ACHN (cell line): ENCODE measurements at regions not wholly inside any gene's neighbourhood (a gene's known extent, or its start where the extent isn't known, plus 50 kb on each side); places are given as distances from the start of the nearest gene placed in this dataset.
"Not testable (repeated sequence)": the region's sequence is repeated elsewhere in the genome, so short reads cannot be mapped to it uniquely, and the experiment has no call there.

ENCODE experiments used
- DNase-seq: peaks from one replicate; pipeline ENCODE4 v3.0.0-alpha.2; 2015
- in situ Hi-C: cut with HindIII; loops from 2 replicates; pipeline ENCODE4 v1.10.0; 2017; ENCODE audit warnings: low sequenced_read_pairs, low pct_ligation_motif_present, low pct_unique_long_range_greater_than_20kb

DNA sequence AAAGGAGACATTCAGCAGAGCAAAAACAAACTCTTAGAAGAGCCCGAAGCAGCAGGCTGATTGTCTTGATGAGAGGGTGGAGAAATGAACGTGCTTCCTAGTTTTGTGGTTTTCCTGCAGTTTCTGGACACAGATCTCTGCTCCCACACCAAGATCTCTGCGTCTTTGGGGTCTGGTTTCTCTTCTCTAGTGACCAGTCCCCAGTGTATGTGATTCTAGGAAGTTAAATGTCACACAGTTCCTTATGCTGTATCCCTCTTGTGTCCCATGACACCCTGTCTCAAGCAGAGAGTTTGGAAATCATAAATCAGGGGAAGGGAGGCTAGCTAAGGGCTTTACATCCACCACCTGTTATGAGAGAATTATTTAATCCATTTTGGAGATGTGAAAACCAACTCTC lies 55.4 kb upstream of the KLF14 start:
- in situ Hi-C loops, result no loop called here

DNA sequence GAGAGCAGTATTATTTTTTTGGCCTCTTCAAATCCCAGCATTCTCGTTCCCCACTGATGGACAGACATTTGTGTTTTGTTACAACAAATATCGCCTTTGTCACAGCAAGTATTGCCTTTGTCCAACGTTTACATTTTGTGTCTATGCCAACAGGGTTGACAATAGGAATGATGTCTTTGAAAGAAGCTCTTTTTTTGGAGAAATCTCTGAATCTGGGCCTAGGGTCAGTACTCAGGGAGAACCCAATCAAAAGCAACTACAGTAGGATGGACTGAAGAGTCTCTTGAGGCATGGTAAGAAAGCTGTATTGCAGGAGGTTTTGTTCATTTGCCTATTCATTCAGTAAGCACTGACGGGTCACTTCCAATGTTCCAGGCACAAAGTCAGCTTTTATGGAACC lies 57.7 kb upstream of the KLF14 start:
- in situ Hi-C loops, result no loop called here
- DNase-seq, result no peak

More for the DNA sequence above, 55.4 kb upstream of the KLF14 start:
- DNase-seq, result no peak

DNA sequence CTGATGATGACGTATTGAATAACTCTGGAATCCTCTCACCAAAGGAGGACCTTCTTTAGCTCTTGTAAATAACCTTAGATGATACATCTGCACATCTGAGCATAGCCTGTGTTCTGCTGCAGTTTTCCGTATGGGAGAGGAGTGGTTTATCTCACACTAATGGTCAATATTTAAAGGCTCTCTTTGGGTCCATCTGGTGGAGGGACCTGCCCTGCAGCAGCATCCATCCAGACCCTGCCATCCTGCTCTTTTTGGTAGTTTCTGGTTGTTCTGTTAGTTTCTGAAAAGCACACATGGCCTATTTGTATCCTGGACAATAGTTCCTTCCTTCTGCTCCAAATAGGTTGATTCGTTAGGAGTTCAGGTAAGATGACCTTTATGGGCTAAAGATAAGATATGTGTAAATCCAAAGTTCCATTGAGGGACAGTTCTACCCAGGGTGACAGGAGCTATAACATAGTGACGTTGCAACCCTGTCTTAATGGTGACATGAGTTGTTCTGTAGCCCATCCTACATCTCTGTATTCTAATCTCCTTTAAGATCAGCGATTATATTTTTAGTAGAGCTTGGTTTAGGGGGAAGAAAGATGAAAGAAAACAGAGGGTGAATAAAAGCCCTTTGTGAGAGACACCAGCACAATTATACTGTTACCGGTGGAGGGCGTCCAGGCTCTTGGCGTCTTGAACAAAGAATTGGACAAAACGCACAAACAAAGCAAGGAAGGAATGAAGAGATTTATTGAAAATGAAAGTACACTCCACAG lies 60.0 kb upstream of the KLF14 start:
- DNase-seq, result no peak
- in situ Hi-C loops, result no loop called here

DNA sequence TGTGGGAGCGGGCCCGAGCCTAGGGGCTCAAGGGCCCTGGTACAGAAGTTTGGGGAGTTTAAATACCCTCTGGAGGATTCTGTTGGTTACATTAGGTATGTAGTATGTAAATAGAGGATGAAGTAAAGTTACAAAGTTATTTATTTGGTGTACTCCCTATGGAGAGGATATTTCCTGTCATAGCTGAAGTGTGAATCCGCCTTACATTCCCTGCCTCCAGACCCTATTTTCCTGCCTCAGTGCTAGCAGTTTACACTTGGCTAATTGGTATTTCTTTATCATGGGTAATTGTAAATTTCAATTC lies 60.6 kb upstream of the KLF14 start:
- no peak for DNase-seq
- in situ Hi-C loops, result no loop called here

DNA sequence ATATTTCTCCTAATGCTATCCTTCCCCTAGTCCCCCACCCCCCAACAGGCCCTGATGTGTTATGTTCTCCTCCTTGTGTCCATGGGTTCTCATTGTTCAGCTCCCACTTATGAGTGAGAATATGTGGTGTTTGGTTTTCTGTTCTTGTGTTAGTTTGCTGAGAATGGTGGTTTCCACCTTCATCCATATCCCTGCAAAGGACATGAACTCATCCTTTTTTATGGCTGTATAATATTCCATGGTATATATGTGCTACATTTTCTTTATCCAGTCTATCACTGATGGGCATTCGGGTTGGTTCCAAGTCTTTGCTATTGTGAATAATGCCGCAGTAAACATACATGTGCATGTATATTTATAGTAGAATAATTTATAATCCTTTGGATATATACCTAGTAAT lies 62.4 kb upstream of the KLF14 start:
- DNase-seq, in situ Hi-C loops: not testable (repeated sequence)

DNA sequence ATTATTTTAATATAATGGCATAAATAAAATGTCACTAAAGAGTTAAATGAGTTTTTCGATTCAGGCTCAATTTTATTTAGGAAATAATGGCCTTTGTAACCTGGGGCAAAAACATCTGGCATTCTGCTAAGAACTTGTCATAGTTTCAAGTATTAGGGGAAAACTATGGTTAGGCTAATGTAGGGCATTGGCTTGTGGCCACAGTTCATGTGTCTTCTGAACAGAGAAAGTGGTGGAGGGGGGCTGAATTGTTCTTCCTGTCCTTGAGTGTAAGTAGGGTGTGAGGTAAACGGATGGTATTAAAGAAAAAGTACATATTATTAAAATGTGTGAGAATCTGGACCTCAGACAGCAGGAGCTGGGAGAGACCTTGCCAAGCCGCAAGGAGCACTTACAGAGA lies 69.1 kb upstream of the KLF14 start:
- no peak for DNase-seq
- in situ Hi-C loops, result no loop called here

DNA sequence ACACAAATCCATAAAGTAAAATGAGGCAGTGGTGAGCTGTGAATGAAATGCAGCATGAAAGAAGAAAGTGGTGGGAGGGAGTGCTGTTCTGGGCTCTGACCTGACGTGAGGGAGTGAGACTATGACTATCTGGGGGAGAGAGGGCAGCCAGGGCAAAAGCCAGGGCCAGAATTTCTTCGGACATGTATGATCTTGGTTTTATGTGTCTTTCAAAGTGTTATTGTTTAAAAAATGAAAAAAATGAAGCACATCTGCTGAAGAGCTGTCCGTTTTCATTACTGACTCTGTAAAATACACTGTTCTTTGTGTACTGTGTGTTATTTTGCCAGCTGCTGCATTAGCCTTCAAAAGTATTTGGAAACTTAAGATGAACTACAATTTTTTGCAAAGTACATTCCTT lies 70.2 kb upstream of the KLF14 start:
- in situ Hi-C loops, result no loop called here
- DNase-seq, result no peak

DNA sequence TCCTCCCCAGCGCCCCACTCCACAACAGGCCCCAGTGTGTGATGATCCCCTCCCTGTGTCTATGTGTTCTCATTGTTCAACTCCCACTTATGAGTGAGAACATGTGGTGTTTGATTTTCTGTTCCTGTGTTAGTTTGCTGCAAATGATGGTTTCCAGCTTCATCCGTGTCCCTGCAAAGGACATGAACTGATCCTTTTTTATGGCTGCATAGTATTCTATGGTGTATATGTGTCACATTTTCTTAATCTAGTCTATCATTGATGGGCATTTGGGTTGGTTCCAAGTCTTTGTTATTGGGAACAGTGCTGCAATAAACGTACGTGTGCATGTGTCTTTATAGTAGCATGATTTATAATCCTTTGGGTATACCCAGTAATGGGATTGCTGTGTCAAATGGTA lies 78.8 kb upstream of the KLF14 start:
- DNase-seq, in situ Hi-C loops: not testable (repeated sequence)

DNA sequence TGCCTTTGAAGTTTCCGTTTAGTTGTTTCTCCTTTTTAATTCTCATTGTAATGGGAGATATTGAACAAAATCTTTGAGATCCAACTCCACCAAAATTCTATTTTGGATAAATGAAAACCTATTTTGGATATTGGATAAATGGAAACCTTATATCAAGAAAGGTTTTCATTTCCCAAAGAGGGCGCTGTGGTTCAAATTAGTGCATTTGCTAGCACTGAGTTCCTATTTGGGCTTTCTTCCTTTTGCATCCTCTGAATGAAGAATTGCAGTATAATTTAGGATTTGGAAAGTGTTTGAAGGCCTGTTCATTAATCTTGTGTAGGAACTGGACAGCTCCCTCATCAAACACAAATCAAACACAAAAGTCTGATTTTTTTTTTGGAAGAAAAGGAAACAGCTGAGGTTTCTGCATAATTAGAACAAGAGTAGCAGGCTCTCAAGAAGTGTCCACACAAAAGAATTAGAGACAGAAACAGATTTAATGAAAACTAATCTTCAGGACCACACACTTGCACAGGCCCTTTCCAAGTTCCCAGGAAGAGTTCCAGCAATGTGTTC lies 80.8 kb upstream of the KLF14 start:
- DNase-seq, result peak; percentile 66

DNA sequence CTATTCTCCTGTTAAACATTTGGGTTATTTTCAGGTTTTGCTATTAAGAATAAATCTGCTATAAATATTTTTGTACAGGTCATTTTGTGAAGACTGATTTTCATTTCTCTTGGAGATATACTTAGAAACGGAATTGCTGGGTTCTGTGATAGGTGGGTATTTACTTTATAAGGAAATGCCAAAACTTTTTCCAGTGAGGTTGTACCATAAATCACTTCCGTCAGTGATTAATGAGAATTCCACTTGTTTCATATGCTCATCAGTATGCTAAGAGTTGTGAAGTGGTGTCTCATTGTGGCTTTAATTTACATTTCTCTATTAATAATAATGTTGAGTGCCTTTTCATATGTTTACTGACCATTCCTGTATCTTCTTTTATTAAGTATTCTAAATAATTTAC lies 84.0 kb upstream of the KLF14 start:
- DNase-seq, result no peak
- in situ Hi-C loops, result no loop called here

More for the DNA sequence above, 80.8 kb upstream of the KLF14 start:
- in situ Hi-C loops, result no loop called here

DNA sequence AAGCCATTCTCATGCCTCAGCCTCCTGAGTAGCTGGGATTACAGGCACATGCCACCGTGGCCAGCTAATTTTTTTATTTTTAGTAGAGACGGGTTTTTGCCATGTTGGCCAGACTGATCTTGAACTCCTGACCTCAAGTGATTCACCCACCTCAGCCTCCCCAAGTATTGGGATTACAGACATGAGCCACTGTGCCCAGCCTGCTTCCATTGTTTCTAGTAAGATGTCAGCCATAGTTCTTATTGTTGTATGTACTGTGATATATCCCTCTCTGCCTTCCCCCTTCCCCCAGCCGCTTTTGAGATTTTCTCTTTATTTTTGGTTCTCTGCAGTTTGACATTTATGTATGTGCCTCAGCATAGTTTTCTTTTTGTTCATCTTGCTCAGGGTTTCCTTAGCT lies 87.9 kb upstream of the KLF14 start:
- no peak for DNase-seq
- in situ Hi-C loops, result no loop called here

DNA sequence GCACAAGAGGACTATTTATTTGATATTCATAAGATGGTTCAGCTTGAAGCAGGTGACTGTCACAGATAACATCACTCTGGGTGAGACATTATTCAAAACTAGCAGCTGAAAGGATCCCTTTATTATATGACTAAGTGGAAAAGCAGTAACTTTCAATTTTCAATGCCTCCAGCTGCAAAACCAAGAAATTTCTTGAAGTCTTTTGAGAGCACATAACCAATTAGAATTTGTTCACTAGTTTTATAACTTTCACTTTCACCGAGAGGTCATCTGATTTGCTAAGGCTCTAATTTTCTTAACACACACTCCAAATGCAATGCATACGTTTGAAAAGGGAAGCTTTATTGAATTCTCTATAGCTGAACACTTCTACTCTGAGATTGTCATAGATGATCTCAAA lies 88.6 kb upstream of the KLF14 start:
- in situ Hi-C loops, result no loop called here
- no peak for DNase-seq

DNA sequence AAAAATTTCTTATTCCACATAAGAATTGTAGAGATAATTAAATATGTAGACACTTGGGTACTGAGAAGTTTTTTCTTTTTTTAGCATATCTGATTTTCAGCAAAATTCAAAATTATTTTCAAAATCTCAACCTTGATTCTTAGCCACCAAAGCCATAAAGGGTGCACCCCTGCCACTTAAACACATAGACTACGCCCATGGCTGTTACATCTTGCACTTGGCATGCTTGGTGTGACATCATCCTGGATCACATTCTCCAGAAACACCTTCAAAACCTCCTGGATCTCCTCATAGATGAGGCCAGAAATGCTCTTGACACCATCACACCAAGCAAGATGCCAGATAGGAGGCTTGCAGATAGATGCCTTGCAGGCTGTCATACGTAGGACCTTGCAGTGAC lies 89.1 kb upstream of the KLF14 start:
- in situ Hi-C loops, result no loop called here
- DNase-seq, result no peak

DNA sequence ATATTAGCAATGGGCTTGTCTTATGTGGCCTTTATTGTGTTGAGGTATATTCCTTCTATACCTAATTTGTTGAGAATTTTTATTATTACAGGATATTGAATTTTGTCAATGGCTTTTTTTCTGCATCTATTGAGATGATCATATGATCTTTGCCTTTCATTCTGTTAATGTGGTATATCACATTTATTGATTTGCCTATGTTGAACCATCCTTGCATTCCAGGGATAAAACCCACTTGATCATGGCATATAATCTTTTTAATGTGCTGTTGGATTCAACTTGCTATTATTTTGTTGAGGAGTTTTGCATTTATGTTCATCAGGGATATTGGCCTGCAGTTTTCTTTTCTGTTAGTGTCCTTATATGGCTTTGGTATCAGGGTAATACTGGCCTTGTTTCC lies 91.8 kb upstream of the KLF14 start:
- in situ Hi-C loops, result no loop called here
- no peak for DNase-seq

DNA sequence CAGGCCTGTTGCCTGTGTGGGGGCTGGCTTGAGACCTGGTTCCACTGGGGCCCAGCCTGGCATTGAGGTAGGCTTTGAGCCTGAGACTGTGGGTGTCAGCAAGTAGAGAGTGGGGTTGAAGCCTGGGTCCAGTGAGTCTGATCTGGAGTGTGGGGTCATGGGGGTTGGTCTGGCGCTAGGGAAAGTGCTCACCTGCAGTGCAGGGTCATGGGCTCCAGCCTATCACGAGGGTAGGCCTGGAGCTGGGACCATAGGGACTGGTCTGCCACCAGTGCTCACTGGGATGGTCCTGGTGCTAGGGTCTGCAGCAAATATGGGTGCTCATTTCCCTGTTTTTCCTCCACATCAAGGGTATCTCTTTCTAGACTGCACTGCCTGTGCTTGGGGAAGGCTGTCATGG lies 95.4 kb upstream of the KLF14 start:
- no peak for DNase-seq
- in situ Hi-C loops, result no loop called here

DNA sequence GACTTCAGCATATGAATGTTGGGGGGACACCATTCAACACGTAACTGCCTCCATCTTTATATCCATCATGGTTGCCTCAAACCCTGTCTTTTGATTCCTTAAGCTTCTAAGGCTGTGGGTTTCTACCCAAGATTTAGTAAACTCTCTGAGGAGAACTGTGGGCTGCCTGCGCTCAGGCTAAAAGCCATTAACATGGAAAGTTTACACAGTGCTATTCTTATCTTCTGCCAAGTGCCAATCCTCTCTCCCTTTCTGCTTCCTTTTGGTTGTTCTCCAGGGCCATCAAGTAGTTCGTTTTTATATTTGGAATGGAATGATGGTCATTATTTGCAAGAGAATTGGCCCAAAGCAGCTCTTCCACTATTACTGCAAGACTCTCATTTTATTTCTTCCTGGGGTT lies 97.3 kb upstream of the KLF14 start:
- no peak for DNase-seq
- in situ Hi-C loops, result no loop called here

DNA sequence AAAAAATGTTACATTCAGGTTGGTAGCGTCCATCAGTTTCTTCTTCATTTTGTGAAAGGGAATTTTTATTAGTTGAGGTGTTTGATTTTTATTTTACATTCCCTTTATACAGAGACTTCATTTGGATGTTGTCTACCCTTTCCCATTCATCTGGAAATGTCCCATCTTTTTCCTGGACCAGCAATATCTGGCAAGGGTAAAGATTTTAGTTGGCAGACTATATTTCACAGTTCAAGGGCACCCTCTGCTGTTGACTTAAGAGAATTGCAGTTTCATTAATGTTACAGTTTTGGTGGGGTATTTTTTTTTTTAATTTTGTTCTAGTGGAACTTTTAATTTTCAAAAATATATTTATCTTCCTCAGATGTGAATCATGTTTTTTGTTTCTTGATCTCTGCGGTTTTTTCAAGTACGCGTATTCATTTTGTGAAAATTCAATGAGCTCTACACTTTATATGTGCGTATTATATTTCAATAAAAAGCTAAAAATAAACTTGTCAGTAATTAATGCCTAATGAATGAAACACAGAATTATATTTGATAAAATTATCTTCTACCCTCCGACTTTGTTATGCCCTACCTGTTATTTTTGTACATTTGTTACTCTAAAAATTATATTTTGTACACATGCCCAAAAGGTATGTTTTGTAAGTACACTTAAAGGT lies 97.9 kb upstream of the KLF14 start:
- peak; percentile 55 for DNase-seq
- in situ Hi-C loops, result no loop called here

DNA sequence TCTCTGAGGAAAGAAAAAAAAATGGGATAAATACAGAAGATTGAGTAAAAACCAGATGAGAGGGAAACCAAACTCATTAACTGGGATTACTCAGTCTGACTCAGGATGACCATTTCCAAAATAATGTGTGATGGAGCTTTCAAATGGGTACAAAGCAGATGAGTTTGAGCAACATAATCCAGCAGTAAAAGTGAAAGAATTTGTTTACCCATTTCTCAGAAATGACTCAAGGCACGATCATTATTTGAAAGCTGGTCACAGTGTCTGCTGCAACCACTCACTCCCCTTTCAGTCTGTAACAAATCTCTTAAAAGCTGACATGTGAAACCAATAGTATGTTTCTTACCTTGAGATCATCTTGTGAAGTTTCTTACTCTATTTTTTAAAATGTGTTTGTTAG lies 104.7 kb upstream of the KLF14 start:
- in situ Hi-C loops, result no loop called here
- peak; percentile 22 for DNase-seq

DNA sequence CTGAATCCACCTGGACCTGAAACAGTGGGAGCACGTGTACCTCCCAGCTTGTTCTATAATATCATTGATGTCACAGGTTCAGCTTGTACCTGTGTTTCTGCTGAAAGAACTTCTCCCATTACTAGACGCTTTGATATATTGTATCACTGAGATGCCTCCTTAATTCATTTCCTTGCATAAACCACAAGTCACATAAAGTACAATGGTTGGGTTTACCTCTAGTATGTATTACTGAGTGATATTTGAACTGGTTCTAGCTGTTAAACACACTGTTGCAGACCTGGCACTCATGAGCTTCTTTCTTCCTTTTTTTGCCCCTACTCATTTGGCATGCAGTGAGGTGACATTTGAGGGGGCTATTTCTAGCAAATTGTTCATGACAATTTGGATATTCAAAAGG lies 106.6 kb upstream of the KLF14 start:
- in situ Hi-C loops, result no loop called here
- no peak for DNase-seq

DNA sequence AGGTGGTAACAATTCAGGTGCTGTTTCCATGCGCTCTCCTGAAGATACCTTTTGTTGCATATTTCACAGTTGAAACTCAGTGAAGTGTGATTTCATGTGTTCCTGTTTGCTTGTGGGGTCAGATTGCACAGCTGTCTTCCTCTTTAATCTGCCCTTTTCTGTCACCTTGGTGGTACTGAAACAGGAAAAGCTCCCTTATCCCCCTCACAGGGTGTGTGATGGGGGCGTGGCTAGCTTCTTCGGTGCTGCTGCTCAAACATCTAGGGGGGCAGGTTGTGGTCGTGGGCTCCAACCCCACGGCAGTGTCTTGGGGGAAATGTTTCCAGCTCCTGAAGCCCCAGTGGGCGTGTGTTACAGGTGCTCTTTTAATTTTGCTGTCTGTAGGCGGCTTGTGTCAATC lies 107.4 kb upstream of the KLF14 start:
- in situ Hi-C loops, result no loop called here
- DNase-seq, result no peak
